Liver (tissue), 8 donors: ENCODE measurements at regions not wholly inside any gene's neighbourhood (a gene's known extent, or its start where the extent isn't known, plus 50 kb on each side); places are given as distances from the start of the nearest gene placed in this dataset.

Experiments used
- DNase-seq: peaks from one replicate; pipeline ENCODE4 v3.0.0-alpha.2; 2017; ENCODE audit warnings: low spot score
- H3K27ac ChIP-seq, 2 donors: one replicate each; pipeline ENCODE4 v1.7.0; 2013; ENCODE audit warnings: inconsistent platforms in 2 of 2, low read length in 2 of 2, control low read depth in 1 of 2, low read depth in 1 of 2, mild to moderate bottlenecking in 1 of 2
- H3K27me3 ChIP-seq, 4 donors: one replicate each; pipeline versions ENCODE4 v1.6.1 to v1.7.0; 2013; ENCODE audit warnings: low read length in 3 of 4, inconsistent platforms in 1 of 4, mild to moderate bottlenecking in 1 of 4, moderate library complexity in 1 of 4; ENCODE audit not compliant: control insufficient read depth in 4 of 4, insufficient read depth in 4 of 4
- H3K36me3 ChIP-seq, 4 donors: one replicate each; pipeline versions ENCODE4 v1.6.1 to v1.7.0; 2013; ENCODE audit warnings: low read length in 3 of 4, mild to moderate bottlenecking in 3 of 4, low read depth in 1 of 4, moderate library complexity in 1 of 4; ENCODE audit not compliant: control insufficient read depth in 4 of 4, insufficient read depth in 3 of 4
- H3K4me1 ChIP-seq, 4 donors: one replicate each; pipeline versions ENCODE4 v1.6.1 to v1.7.0; 2013; ENCODE audit warnings: low read length in 3 of 4, mild to moderate bottlenecking in 3 of 4, moderate library complexity in 1 of 4; ENCODE audit not compliant: control insufficient read depth in 4 of 4, insufficient read depth in 4 of 4
- H3K4me3 ChIP-seq, 3 donors: one replicate each; pipeline versions ENCODE4 v1.6.1 to v1.7.0; 2013; ENCODE audit warnings: low read length in 3 of 3, control low read depth in 1 of 3, low read depth in 1 of 3, mild to moderate bottlenecking in 1 of 3
- H3K9ac ChIP-seq, 2 donors: one replicate each; pipeline ENCODE4 v1.7.0; 2013; ENCODE audit warnings: low read length in 2 of 2, mild to moderate bottlenecking in 2 of 2, moderate library complexity in 2 of 2, control low read depth in 1 of 2, low read depth in 1 of 2
- H3K9me3 ChIP-seq, 4 donors: one replicate each; pipeline versions ENCODE4 v1.6.1 to v1.7.0; 2013; ENCODE audit warnings: low read length in 3 of 4; ENCODE audit not compliant: control insufficient read depth in 4 of 4
- CTCF ChIP-seq: fragments of 150-350 bp; IDR thresholded peaks from 2 replicates; pipeline ENCODE4 v1.5.1; 2017; ENCODE audit warnings: improper control_type of control experiment, low read depth, low read length; ENCODE audit not compliant: missing input control
- EGR1 ChIP-seq, 2 donors: IDR thresholded peaks; 2 replicates each; pipeline ENCODE4 v1.6.1; 2016 to 2018; ENCODE audit warnings: antibody characterized with exemption in 2 of 2, low read depth in 2 of 2
- FOXA1 ChIP-seq: IDR thresholded peaks from 2 replicates; pipeline ENCODE4 v1.6.1; 2016; ENCODE audit warnings: antibody characterized with exemption
- FOXA2 ChIP-seq: IDR thresholded peaks from 2 replicates; pipeline ENCODE4 v1.6.1; 2016; ENCODE audit warnings: antibody characterized with exemption
- GABPA ChIP-seq, 2 donors: IDR thresholded peaks in 1 of 2; conservative IDR thresholded peaks in 1 of 2; 2 replicates each; pipeline ENCODE4 v1.6.1; 2016; ENCODE audit warnings: antibody characterized with exemption in 2 of 2, mild to moderate bottlenecking in 1 of 2, moderate library complexity in 1 of 2
- HNF4A ChIP-seq, 2 donors: conservative IDR thresholded peaks; 2 replicates each; pipeline ENCODE4 v1.6.1; 2016; ENCODE audit warnings: antibody characterized with exemption in 2 of 2, mild to moderate bottlenecking in 2 of 2
- HNF4G ChIP-seq: IDR thresholded peaks from 2 replicates; pipeline ENCODE4 v1.6.1; 2016; ENCODE audit warnings: antibody characterized with exemption
- JUND ChIP-seq, 2 donors: IDR thresholded peaks; 2 replicates each; pipeline ENCODE4 v1.6.1; 2016; ENCODE audit warnings: antibody characterized with exemption in 2 of 2
- MAX ChIP-seq: IDR thresholded peaks from 2 replicates; pipeline ENCODE4 v1.6.1; 2016; ENCODE audit warnings: antibody characterized with exemption
- RAD21 ChIP-seq, 2 donors: IDR thresholded peaks; 2 replicates each; pipeline ENCODE4 v1.6.1; 2016; ENCODE audit warnings: antibody characterized with exemption in 2 of 2, mild to moderate bottlenecking in 2 of 2
- REST ChIP-seq: IDR thresholded peaks from 2 replicates; pipeline ENCODE4 v1.6.1; 2016; ENCODE audit warnings: antibody characterized with exemption, mild to moderate bottlenecking
- TAF1 ChIP-seq: conservative IDR thresholded peaks from 2 replicates; pipeline ENCODE4 v1.6.1; 2016; ENCODE audit warnings: antibody characterized with exemption, mild to moderate bottlenecking
- YY1 ChIP-seq: IDR thresholded peaks from 2 replicates; pipeline ENCODE4 v1.6.1; 2016; ENCODE audit warnings: antibody characterized with exemption, mild to moderate bottlenecking
- ZBTB33 ChIP-seq: IDR thresholded peaks from 2 replicates; pipeline ENCODE4 v1.6.1; 2016; ENCODE audit warnings: antibody characterized with exemption
- WGBS: extraction: QIAGEN DNeasy Blood & Tissue Kit; methylation state at CpG from one replicate; pipeline ENCODE4 v1.1.7; 2013; 5-methylcytosine and 5-hydroxymethylcytosine counted together
- donor health status: healthy.
- donor health status: healthy.
- donor health status: healthy.
- donor health status: healthy.
- donor health status: healthy.

GRCh38 chr4:156439576-156440200, 486.0 kb upstream of the CTSO start:
- no peaks in the 10 kb centered on the region for H3K4me1 ChIP-seq
- H3K27me3 ChIP-seq = no peaks in the 10 kb centered on the region
- H3K9me3 ChIP-seq = no peaks in the 10 kb centered on the region
- DNase-seq = no peak
- no peaks in the 10 kb centered on the region for H3K36me3 ChIP-seq
- WGBS = 81% methylated on average over 4 of the region's 4 CpGs
- no peak overlapping the region for H3K4me3 ChIP-seq
- H3K9ac ChIP-seq = no peak overlapping the region
- TF ChIP-seq EGR1 (IDR thresholded peaks at IDR 0.05; ENCODE audit: low read depth in 2 of 2) = no peak
- TF ChIP-seq ZBTB33 = no peak
- TF ChIP-seq JUND (IDR thresholded peaks at IDR 0.05) = no peak
- no peak for TF ChIP-seq YY1
- TF ChIP-seq TAF1 = no peak
- TF ChIP-seq FOXA2 = no peak
- TF ChIP-seq CTCF = no peak
- no peak for TF ChIP-seq GABPA (IDR thresholded peaks at IDR 0.05 in 1 of 2, conservative IDR thresholded peaks at IDR 0.05 in 1 of 2)
- no peak for TF ChIP-seq HNF4G
- TF ChIP-seq FOXA1 = no peak
- TF ChIP-seq MAX = no peak
- TF ChIP-seq RAD21 (IDR thresholded peaks at IDR 0.05) = no peak
- H3K27ac ChIP-seq = no peak overlapping the region

- Histone ChIP-seq H3K27me3 (no peaks in the 10 kb centered on the region), H3K9me3 (no peaks in the 10 kb centered on the region), H3K4me3 (no peak overlapping the region), H3K4me1 (no peaks in the 10 kb centered on the region), H3K27ac (no peak overlapping the region), H3K36me3 (no peaks in the 10 kb centered on the region), H3K9ac (no peak overlapping the region)
- WGBS = 14% methylated on average over 2 of the region's 2 CpGs
- TF ChIP-seq REST (no peak), FOXA1 (no peak), HNF4A (conservative IDR thresholded peaks at IDR 0.05) (no peak), ZBTB33 (no peak)
- DNase-seq = no peak
These were observed 484.0 kb upstream of the CTSO start for GRCh38 chr4:156437666-156438065.
